Gastroesophageal sphincter (tissue), 3 donors: ENCODE measurements at regions not wholly inside any gene's neighbourhood (a gene's known extent, or its start where the extent isn't known, plus 50 kb on each side); places are given as distances from the start of the nearest gene placed in this dataset.

Source experiments
- EP300 ChIP-seq: sonication (generic); formaldehyde crosslinking; IDR thresholded peaks from one replicate; pipeline ENCODE4 v1.6.1; 2017; ENCODE audit warnings: antibody characterized with exemption, mild to moderate bottlenecking
- POLR2A ChIP-seq, 2 donors: fragments of 450-650 bp; IDR thresholded peaks; one replicate each; pipeline ENCODE4 v1.6.1; 2017; ENCODE audit warnings: antibody characterized with exemption in 2 of 2, mild to moderate bottlenecking in 2 of 2, moderate library complexity in 1 of 2
- TF ChIP-seq, protein P1 (sequence below), 4 experiments: fragments of 200-600 bp in 2 of 4; fragments of 450-650 bp in 2 of 4; sonication (generic) in 1 of 4; IDR thresholded peaks; one replicate each; pipeline ENCODE4 v1.5.1; 2017 to 2019; ENCODE audit warnings: antibody characterized with exemption in 4 of 4, mild to moderate bottlenecking in 2 of 4, moderate library complexity in 2 of 4

DNA sequence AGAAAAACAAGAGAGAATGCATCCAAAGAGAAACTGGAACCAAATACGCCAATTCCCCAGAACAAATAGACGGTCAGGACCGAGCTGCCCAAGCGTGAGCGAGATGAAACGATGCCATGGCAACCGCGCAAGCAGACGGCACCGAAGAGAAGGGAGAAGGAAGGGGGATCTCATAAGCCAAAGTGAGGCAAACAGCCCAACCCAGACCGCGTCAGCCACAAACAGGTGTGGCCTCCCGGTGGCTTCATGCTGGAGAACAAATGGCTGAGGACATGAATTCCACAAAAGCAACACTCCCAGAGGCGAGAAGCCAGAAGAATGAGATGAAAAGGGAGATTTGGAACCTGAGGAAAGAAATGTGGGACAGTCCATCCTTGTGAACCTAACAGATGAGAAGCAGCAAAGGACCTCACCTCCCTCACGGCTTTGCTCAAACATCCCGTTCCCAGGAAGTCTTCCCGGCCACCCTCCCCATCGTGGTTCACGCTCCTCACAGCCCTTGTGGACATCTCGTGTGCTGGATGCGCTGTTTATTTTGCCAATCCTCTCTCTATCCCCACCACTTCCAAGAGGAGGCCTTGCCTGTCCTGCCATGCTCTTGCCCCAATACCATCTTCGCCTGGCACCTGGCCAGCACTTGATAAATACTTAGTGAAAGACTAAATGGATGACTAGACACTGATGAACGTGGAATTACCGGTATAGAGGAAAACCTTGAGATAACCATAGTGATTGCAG, 89.1 kb upstream of the RTL6 start:
- TF ChIP-seq, protein P1, sequence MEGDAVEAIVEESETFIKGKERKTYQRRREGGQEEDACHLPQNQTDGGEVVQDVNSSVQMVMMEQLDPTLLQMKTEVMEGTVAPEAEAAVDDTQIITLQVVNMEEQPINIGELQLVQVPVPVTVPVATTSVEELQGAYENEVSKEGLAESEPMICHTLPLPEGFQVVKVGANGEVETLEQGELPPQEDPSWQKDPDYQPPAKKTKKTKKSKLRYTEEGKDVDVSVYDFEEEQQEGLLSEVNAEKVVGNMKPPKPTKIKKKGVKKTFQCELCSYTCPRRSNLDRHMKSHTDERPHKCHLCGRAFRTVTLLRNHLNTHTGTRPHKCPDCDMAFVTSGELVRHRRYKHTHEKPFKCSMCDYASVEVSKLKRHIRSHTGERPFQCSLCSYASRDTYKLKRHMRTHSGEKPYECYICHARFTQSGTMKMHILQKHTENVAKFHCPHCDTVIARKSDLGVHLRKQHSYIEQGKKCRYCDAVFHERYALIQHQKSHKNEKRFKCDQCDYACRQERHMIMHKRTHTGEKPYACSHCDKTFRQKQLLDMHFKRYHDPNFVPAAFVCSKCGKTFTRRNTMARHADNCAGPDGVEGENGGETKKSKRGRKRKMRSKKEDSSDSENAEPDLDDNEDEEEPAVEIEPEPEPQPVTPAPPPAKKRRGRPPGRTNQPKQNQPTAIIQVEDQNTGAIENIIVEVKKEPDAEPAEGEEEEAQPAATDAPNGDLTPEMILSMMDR (IDR thresholded peaks at IDR 0.05), result no peak
- TF ChIP-seq POLR2A (IDR thresholded peaks at IDR 0.05), result no peak
- TF ChIP-seq EP300, result no peak
